HCT116 (cell line): ENCODE measurements at regions not wholly inside any gene's neighbourhood (a gene's known extent, or its start where the extent isn't known, plus 50 kb on each side); places are given as distances from the start of the nearest gene placed in this dataset.

Experiments
- ATAC-seq: fragments of 200-7000 bp; cut with Tn5 transposase; 2 replicates; pipeline ENCODE4 v1.9.1; 2020; ENCODE audit warnings: mild to moderate bottlenecking, moderate library complexity
- BruUV-seq: library from RNA; stranded (reverse); fragments of 400-500 nt; replicated peaks from 2 replicates; lab custom pipeline; 2021; lab: Mats Ljungman, UMichigan
- CTCF ChIA-PET: fragments of 300-600 bp; sonication (Branson Sonifier 250); formaldehyde crosslinking; loops from one replicate; lab custom pipeline; 2021; ENCODE audit warnings: antibody characterized with exemption; lab: Charles Lee
- POLR2A ChIA-PET: fragments of 300-600, 350-600 bp; sonication (Branson Sonifier 250); formaldehyde crosslinking; loops from one replicate; lab custom pipeline; 2021; ENCODE audit warnings: antibody characterized with exemption; lab: Charles Lee
- RAD21 ChIA-PET, 2 experiments: fragments of 300-600 bp; sonication (Branson Sonifier 250); formaldehyde crosslinking; loops; one replicate each; lab custom pipeline; 2023; ENCODE audit warnings: low total read pairs in 2 of 2; ENCODE audit not compliant: uncharacterized antibody in 2 of 2, unreplicated experiment in 2 of 2, low non-redundant PET in 1 of 2; lab: Charles Lee
- DNase-seq: peaks from one replicate; pipeline ENCODE4 v3.0.0-alpha.2; 2010; ENCODE audit warnings: low read depth, low spot score
- H2AFZ ChIP-seq: fragments of 200-600 bp; shearing (Covaris generic), sonication (generic); 2 replicates; pipeline ENCODE4 v1.6.1; 2017; ENCODE audit warnings: low read depth, mixed run types, mixed read lengths, antibody characterized with exemption, low read length; ENCODE audit not compliant: poor library complexity, severe bottlenecking
- H3K27ac ChIP-seq: 2 replicates; pipeline ENCODE4 v1.5.1; 2012; ENCODE audit warnings: low read depth, low read length
- H3K27me3 ChIP-seq: fragments of 200-600 bp; sonication (generic); 2 replicates; pipeline ENCODE4 v1.6.1; 2016; ENCODE audit warnings: mixed run types, low read length, mixed read lengths; ENCODE audit not compliant: insufficient read depth
- H3K36me3 ChIP-seq, 2 experiments: fragments of 200-500 bp in 1 of 2; fragments of 200-600 bp in 1 of 2; sonication (Bioruptor generic) in 1 of 2; sonication (generic) in 1 of 2; 2 replicates each; pipeline versions ENCODE4 v1.5.1 to v1.6.1; 2014 to 2016; ENCODE audit warnings: low read length in 2 of 2, inconsistent platforms in 1 of 2, mixed read lengths in 1 of 2, mixed run types in 1 of 2; ENCODE audit not compliant: insufficient read depth in 2 of 2, control insufficient read depth in 1 of 2
- H3K4me1 ChIP-seq, 2 experiments: fragments of 200-600 bp in 1 of 2; sonication (generic) in 1 of 2; 2 replicates each; pipeline versions ENCODE4 v1.5.1 to v1.6.1; 2012 to 2017; ENCODE audit warnings: low read length in 2 of 2, inconsistent platforms in 1 of 2, mild to moderate bottlenecking in 1 of 2, mixed read lengths in 1 of 2, mixed run types in 1 of 2, moderate library complexity in 1 of 2; ENCODE audit not compliant: insufficient read depth in 2 of 2, control insufficient read depth in 1 of 2
- H3K4me2 ChIP-seq: fragments of 200-600 bp; sonication (generic); 2 replicates; pipeline ENCODE4 v1.6.1; 2017; ENCODE audit warnings: mixed run types, low read length, mixed read lengths
- H3K4me3 ChIP-seq, 2 experiments: fragments of 200-600 bp in 1 of 2; sonication (generic) in 1 of 2; replicated peaks in 1 of 2; 2 replicates each; pipeline ENCODE4 v1.5.1; 2011 to 2016; ENCODE audit warnings: low read length in 2 of 2, control low read depth in 1 of 2, low read depth in 1 of 2, mild to moderate bottlenecking in 1 of 2, mixed read lengths in 1 of 2, mixed run types in 1 of 2
- H3K79me2 ChIP-seq: fragments of 200-600 bp; sonication (generic); 2 replicates; pipeline ENCODE4 v1.6.1; 2017; ENCODE audit warnings: mild to moderate bottlenecking, mixed run types, low read length, moderate library complexity, mixed read lengths; ENCODE audit not compliant: insufficient read depth
- H3K9ac ChIP-seq: fragments of 200-600 bp; sonication (generic); 2 replicates; pipeline ENCODE4 v1.6.1; 2016; ENCODE audit warnings: low read length, mixed read lengths
- H3K9me2 ChIP-seq: fragments of 200-600 bp; sonication (generic), shearing (Covaris generic); 2 replicates; pipeline ENCODE4 v1.6.1; 2017; ENCODE audit warnings: mixed run types, mild to moderate bottlenecking, moderate library complexity; ENCODE audit not compliant: insufficient read depth
- H3K9me3 ChIP-seq, 2 experiments: fragments of 200-500 bp in 1 of 2; fragments of 200-600 bp in 1 of 2; sonication (Bioruptor generic) in 1 of 2; sonication (generic) in 1 of 2; 2 replicates each; pipeline ENCODE4 v1.6.1; 2014 to 2017; ENCODE audit warnings: low read length in 2 of 2, mixed read lengths in 2 of 2, inconsistent platforms in 1 of 2, low read depth in 1 of 2, mild to moderate bottlenecking in 1 of 2, mixed run types in 1 of 2, moderate library complexity in 1 of 2; ENCODE audit not compliant: control insufficient read depth in 1 of 2, insufficient read depth in 1 of 2
- H4K20me1 ChIP-seq: fragments of 200-600 bp; sonication (generic), shearing (Covaris generic); 2 replicates; pipeline ENCODE4 v1.6.1; 2017; ENCODE audit warnings: mixed run types, mild to moderate bottlenecking, moderate library complexity; ENCODE audit not compliant: insufficient read depth
- CEBPB ChIP-seq: IDR thresholded peaks from 2 replicates; pipeline ENCODE4 v1.6.1; 2012; ENCODE audit warnings: low read depth
- CTCF ChIP-seq, 3 experiments: fragments of 200-600 bp in 1 of 3; sonication (generic) in 1 of 3; IDR thresholded peaks in 2 of 3; conservative IDR thresholded peaks in 1 of 3; 2 replicates each; pipeline ENCODE4 v1.5.1; 2012 to 2017; ENCODE audit warnings: low read depth in 2 of 3, low read length in 2 of 3, antibody characterized with exemption in 1 of 3, borderline replicate concordance in 1 of 3, control low read depth in 1 of 3, mild to moderate bottlenecking in 1 of 3, mixed read lengths in 1 of 3, mixed run types in 1 of 3, moderate library complexity in 1 of 3; ENCODE audit not compliant: insufficient read depth in 1 of 3
- ELF1 ChIP-seq: IDR thresholded peaks from 2 replicates; pipeline ENCODE4 v1.6.1; 2012; ENCODE audit warnings: low read depth, borderline replicate concordance
- EZH2phosphoT487 ChIP-seq: fragments of 200-600 bp; IDR thresholded peaks from 2 replicates; pipeline ENCODE4 v1.6.1; 2018; ENCODE audit warnings: antibody characterized with exemption, borderline replicate concordance
- POLR2AphosphoS5 ChIP-seq: IDR thresholded peaks from 2 replicates; pipeline ENCODE4 v1.6.1; 2011; ENCODE audit warnings: mild to moderate bottlenecking, low read depth, low read length, moderate library complexity
- RAD21 ChIP-seq: IDR thresholded peaks from 2 replicates; pipeline ENCODE4 v1.6.1; 2012; ENCODE audit warnings: low read depth, mild to moderate bottlenecking
- SRF ChIP-seq: IDR thresholded peaks from 2 replicates; pipeline ENCODE4 v1.6.1; 2012; ENCODE audit warnings: low read depth
- YY1 ChIP-seq: IDR thresholded peaks from 2 replicates; pipeline ENCODE4 v1.6.1; 2011; ENCODE audit warnings: low read length, low read depth, moderate library complexity, mild to moderate bottlenecking; ENCODE audit not compliant: insufficient replicate concordance; ENCODE audit errors: extremely low read depth
- ZNF274 ChIP-seq: fragments of 200-500 bp; sonication (Bioruptor generic); IDR thresholded peaks from 2 replicates; pipeline ENCODE4 v1.6.1; 2014; ENCODE audit warnings: mild to moderate bottlenecking, low read depth, low read length, inconsistent platforms
- intact Hi-C: fragments of 100-400 bp; cut with micrococcal nuclease; formaldehyde crosslinking; loops from 2 replicates; pipeline ENCODE4 v1.10.0; 2022

GRCh38 chr2:226295681-226296080, 503.9 kb downstream of the IRS1 start:
- H3K9me2 ChIP-seq: no peaks in the 10 kb centered on the region
- CTCF ChIA-PET: no interaction called here
- POLR2A ChIA-PET: no interaction called here

More at GRCh38 chr2:226295681-226296080, 503.9 kb downstream of the IRS1 start:
- Histone ChIP-seq H3K27me3 (no peaks in the 10 kb centered on the region), H3K4me2 (no peak overlapping the region), H3K4me3 (no peak overlapping the region), H3K36me3 (no peaks in the 10 kb centered on the region; a peak in 1 of 4 replicates), H3K79me2 (no peaks in the 10 kb centered on the region), H4K20me1 (no peaks in the 10 kb centered on the region), H2AFZ (no peak overlapping the region), H3K4me1 (no peaks in the 10 kb centered on the region), H3K9me3 (peaks cover 0 to 8% of the 10 kb centered on the region in 2 experiments; a peak in 1 of 4 replicates), H3K9ac (no peak overlapping the region)
- intact Hi-C loops: no loop called here
- RAD21 ChIA-PET: no interaction called here
- ATAC-seq: no peak
- BruUV-seq: no TSS peak
- TF ChIP-seq SRF (no peak), ELF1 (no peak), CTCF (IDR thresholded peaks at IDR 0.05 in 2 of 3, conservative IDR thresholded peaks at IDR 0.05 in 1 of 3; ENCODE audit: borderline replicate concordance in 1 of 3, insufficient read depth in 1 of 3, low read depth in 2 of 3, low read length in 2 of 3) (no peak), POLR2AphosphoS5 (no peak), ZNF274 (no peak), RAD21 (no peak), CEBPB (no peak), YY1 (no peak), EZH2phosphoT487 (no peak)
- TF ChIP-seq, all 23 proteins: peak for 0
- no peak overlapping the region for H3K27ac ChIP-seq
- DNase-seq: no peak
